ENCODE measurements at regions not wholly inside any gene's neighbourhood (a gene's known extent, or its start where the extent isn't known, plus 50 kb on each side); places are given as distances from the start of the nearest gene placed in this dataset.

DNA sequence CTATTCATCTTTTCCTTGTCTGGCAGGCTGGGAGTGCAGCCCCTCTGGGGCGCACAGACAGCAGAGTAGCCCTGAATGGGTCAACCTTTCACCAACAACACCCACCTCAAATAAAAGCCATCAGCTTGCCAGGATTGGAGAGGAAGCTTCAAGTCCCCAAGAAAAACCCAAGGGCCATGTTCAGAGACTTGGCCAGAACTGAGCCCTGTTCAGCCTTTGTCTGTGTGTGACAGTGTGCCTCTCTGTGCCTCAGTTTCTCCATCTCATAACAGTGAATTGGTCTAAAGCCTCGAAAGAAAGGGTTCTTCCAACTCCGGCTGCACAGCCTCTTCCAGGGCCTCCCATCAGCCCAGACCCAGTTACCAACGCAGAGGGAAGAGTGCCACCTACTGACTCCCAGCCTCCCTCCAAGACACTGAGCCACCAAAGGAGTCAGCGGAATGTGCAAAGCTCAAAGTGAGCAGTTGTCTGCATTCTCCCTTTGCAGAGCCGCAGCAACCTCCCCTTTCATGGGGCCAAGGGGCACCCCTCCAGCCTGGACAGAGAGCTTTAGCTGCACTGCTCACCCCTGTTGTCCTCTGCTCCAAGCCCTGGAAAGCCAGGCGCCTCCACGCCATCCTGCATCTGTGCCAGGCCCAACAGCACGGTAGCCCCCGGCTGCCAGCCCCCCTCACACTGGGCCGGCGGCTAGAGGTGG is 82.7 kb upstream of the TOP1 start (continued):
- TF ChIP-seq MED8 (CRISPR knock-in tag; IDR thresholded peaks at IDR 0.05; ENCODE audit: insufficient replicate concordance) (no peak), ZNF335 (CRISPR knock-in tag; IDR thresholded peaks at IDR 0.05) (0 out of 2 replicates have a peak, but pooled peaks have one; percentile 47), CEBPG (CRISPR knock-in tag; IDR thresholded peaks at IDR 0.05) (peak; percentile 30), SMYD3 (CRISPR knock-in tag; IDR thresholded peaks at IDR 0.05) (no peak), ZNF547 (CRISPR knock-in tag; IDR thresholded peaks at IDR 0.05) (no peak), ZNF468 (CRISPR knock-in tag; IDR thresholded peaks at IDR 0.05) (no peak), ZNF781 (CRISPR knock-in tag; IDR thresholded peaks at IDR 0.05; ENCODE audit: borderline replicate concordance, not compliant biosample characterization) (no peak), MEIS1 (CRISPR knock-in tag; IDR thresholded peaks at IDR 0.05; ENCODE audit: borderline replicate concordance) (0 out of 2 replicates have a peak, but pooled peaks have one; percentile 29), ZNF10 (CRISPR knock-in tag; IDR thresholded peaks at IDR 0.05; ENCODE audit: borderline replicate concordance, low read depth) (no peak), ZBTB7A (CRISPR knock-in tag; IDR thresholded peaks at IDR 0.05) (no peak), NFRKB (IDR thresholded peaks at IDR 0.05) (no peak), ZNF577 (CRISPR knock-in tag; IDR thresholded peaks at IDR 0.05; ENCODE audit: borderline replicate concordance, low read depth) (no peak), ZNF558 (CRISPR knock-in tag; IDR thresholded peaks at IDR 0.05; ENCODE audit: borderline replicate concordance) (no peak), PHB2 (IDR thresholded peaks at IDR 0.05; ENCODE audit: partially characterized antibody) (no peak), ZNF235 (CRISPR knock-in tag; IDR thresholded peaks at IDR 0.05; ENCODE audit: borderline replicate concordance) (no peak), ZNF331 (CRISPR knock-in tag; IDR thresholded peaks at IDR 0.05) (no peak), ZBTB38 (CRISPR knock-in tag; IDR thresholded peaks at IDR 0.05) (no peak), ZNF501 (CRISPR knock-in tag; IDR thresholded peaks at IDR 0.05) (peak; percentile 62; the same call in 1 of the 2 replicates), ZNF552 (CRISPR knock-in tag; IDR thresholded peaks at IDR 0.05; ENCODE audit: borderline replicate concordance) (no peak), SNRNP70 (IDR thresholded peaks at IDR 0.05; ENCODE audit: low read depth, low read length) (no peak), ZNF740 (CRISPR knock-in tag; IDR thresholded peaks at IDR 0.05) (no peak), REXO4 (CRISPR knock-in tag; IDR thresholded peaks at IDR 0.05; ENCODE audit: borderline replicate concordance) (no peak), ZNF776 (CRISPR knock-in tag; IDR thresholded peaks at IDR 0.05) (no peak)
- TF ChIP-seq, protein P1, sequence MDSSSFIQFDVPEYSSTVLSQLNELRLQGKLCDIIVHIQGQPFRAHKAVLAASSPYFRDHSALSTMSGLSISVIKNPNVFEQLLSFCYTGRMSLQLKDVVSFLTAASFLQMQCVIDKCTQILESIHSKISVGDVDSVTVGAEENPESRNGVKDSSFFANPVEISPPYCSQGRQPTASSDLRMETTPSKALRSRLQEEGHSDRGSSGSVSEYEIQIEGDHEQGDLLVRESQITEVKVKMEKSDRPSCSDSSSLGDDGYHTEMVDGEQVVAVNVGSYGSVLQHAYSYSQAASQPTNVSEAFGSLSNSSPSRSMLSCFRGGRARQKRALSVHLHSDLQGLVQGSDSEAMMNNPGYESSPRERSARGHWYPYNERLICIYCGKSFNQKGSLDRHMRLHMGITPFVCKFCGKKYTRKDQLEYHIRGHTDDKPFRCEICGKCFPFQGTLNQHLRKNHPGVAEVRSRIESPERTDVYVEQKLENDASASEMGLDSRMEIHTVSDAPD (CRISPR knock-in tag; IDR thresholded peaks at IDR 0.05): no peak
- TF ChIP-seq, protein P2, sequence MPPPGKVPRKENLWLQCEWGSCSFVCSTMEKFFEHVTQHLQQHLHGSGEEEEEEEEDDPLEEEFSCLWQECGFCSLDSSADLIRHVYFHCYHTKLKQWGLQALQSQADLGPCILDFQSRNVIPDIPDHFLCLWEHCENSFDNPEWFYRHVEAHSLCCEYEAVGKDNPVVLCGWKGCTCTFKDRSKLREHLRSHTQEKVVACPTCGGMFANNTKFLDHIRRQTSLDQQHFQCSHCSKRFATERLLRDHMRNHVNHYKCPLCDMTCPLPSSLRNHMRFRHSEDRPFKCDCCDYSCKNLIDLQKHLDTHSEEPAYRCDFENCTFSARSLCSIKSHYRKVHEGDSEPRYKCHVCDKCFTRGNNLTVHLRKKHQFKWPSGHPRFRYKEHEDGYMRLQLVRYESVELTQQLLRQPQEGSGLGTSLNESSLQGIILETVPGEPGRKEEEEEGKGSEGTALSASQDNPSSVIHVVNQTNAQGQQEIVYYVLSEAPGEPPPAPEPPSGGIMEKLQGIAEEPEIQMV (CRISPR knock-in tag; IDR thresholded peaks at IDR 0.05; ENCODE audit: low read depth): peak; percentile 66; the same call in 1 of the 2 replicates
